ENCODE measurements at regions not wholly inside any gene's neighbourhood (a gene's known extent, or its start where the extent isn't known, plus 50 kb on each side); places are given as distances from the start of the nearest gene placed in this dataset.

GRCh38 chr6:113388996-113389395, 468.1 kb upstream of the MARCKS start:
- H3K9me3 ChIP-seq: no peaks in the 10 kb centered on the region
- ATAC-seq (ENCODE audit: low FRiP score in 2 of 2) (no peak), DNase-seq (no peak)
- H3K27me3 ChIP-seq: no peaks in the 10 kb centered on the region
- no peaks in the 10 kb centered on the region for H3K4me1 ChIP-seq
- no peaks in the 10 kb centered on the region for H3K36me3 ChIP-seq
- no peak overlapping the region for H3K4me3 ChIP-seq
- TF ChIP-seq POLR2AphosphoS5 (IDR thresholded peaks at IDR 0.05): no peak
- no peak for TF ChIP-seq POLR2A (IDR thresholded peaks at IDR 0.05)
- no peak for TF ChIP-seq EP300 (IDR thresholded peaks at IDR 0.05)
- TF ChIP-seq CTCF (IDR thresholded peaks at IDR 0.05): no peak
- no peak overlapping the region for H3K27ac ChIP-seq
- WGBS, 2 donors: 78 to 84% methylated on average over 2 of the region's 2 CpGs

- ATAC-seq (ENCODE audit: low FRiP score in 2 of 2): no peak
- Histone ChIP-seq H3K4me1 (peaks cover 0 to 6% (median 0%) of the 10 kb centered on the region in 4 donors), H3K36me3 (no peaks in the 10 kb centered on the region), H3K27ac (no peak overlapping the region), H3K4me3 (no peak overlapping the region), H3K27me3 (no peaks in the 10 kb centered on the region), H3K9me3 (no peaks in the 10 kb centered on the region)
- TF ChIP-seq CTCF (IDR thresholded peaks at IDR 0.05): no peak
- TF ChIP-seq POLR2AphosphoS5 (IDR thresholded peaks at IDR 0.05): no peak
- TF ChIP-seq EP300 (IDR thresholded peaks at IDR 0.05): no peak
- TF ChIP-seq POLR2A (IDR thresholded peaks at IDR 0.05): no peak
- WGBS, 2 donors: 88 to 92% methylated on average over 3 of the region's 3 CpGs
- no peak for DNase-seq
Observed at GRCh38 chr6:113392551-113393055, 464.5 kb upstream of the MARCKS start.

GRCh38 chr6:113394216-113394615, 462.9 kb upstream of the MARCKS start:
- Histone ChIP-seq H3K27me3 (no peaks in the 10 kb centered on the region), H3K4me3 (no peak overlapping the region), H3K9me3 (no peaks in the 10 kb centered on the region), H3K36me3 (no peaks in the 10 kb centered on the region), H3K4me1 (peaks cover 0 to 6% (median 0%) of the 10 kb centered on the region in 4 donors), H3K27ac (no peak overlapping the region)
- TF ChIP-seq EP300 (IDR thresholded peaks at IDR 0.05): no peak
- no peak for TF ChIP-seq CTCF (IDR thresholded peaks at IDR 0.05)
- no peak for TF ChIP-seq POLR2AphosphoS5 (IDR thresholded peaks at IDR 0.05)
- TF ChIP-seq POLR2A (IDR thresholded peaks at IDR 0.05): no peak
- DNase-seq: no peak
- ATAC-seq (ENCODE audit: low FRiP score in 2 of 2): no peak
- WGBS, 2 donors: 80 to 91% methylated on average over 4 of the region's 4 CpGs

- no peak overlapping the region for H3K4me3 ChIP-seq
- TF ChIP-seq EP300 (IDR thresholded peaks at IDR 0.05) (no peak), POLR2AphosphoS5 (IDR thresholded peaks at IDR 0.05) (no peak), CTCF (IDR thresholded peaks at IDR 0.05) (no peak), POLR2A (IDR thresholded peaks at IDR 0.05) (no peak)
- DNase-seq: no peak
- no peaks in the 10 kb centered on the region for H3K36me3 ChIP-seq
- H3K9me3 ChIP-seq: no peaks in the 10 kb centered on the region
- ATAC-seq (ENCODE audit: low FRiP score in 2 of 2): no peak
- H3K27me3 ChIP-seq: no peaks in the 10 kb centered on the region
- no peak overlapping the region for H3K27ac ChIP-seq
- peaks cover 0 to 6% (median 0%) of the 10 kb centered on the region in 4 donors for H3K4me1 ChIP-seq
- 90 to 98% methylated on average over 2 of the region's 2 CpGs for WGBS, 2 donors
Observed at GRCh38 chr6:113394729-113395128, 462.4 kb upstream of the MARCKS start.

GRCh38 chr6:113396730-113397129, 460.4 kb upstream of the MARCKS start:
- H3K4me1 ChIP-seq: peaks cover 0 to 6% (median 0%) of the 10 kb centered on the region in 4 donors
- TF ChIP-seq EP300 (IDR thresholded peaks at IDR 0.05): no peak
- TF ChIP-seq POLR2AphosphoS5 (IDR thresholded peaks at IDR 0.05): no peak
- TF ChIP-seq CTCF (IDR thresholded peaks at IDR 0.05): no peak
- no peak for TF ChIP-seq POLR2A (IDR thresholded peaks at IDR 0.05)
- no peak for ATAC-seq (ENCODE audit: low FRiP score in 2 of 2)
- DNase-seq: no peak
- H3K4me3 ChIP-seq: no peak overlapping the region
- 61% methylated on average over 2 of the region's 2 CpGs for WGBS, 2 donors
- no peak overlapping the region for H3K27ac ChIP-seq
- no peaks in the 10 kb centered on the region for H3K9me3 ChIP-seq
- no peaks in the 10 kb centered on the region for H3K27me3 ChIP-seq
- no peaks in the 10 kb centered on the region for H3K36me3 ChIP-seq
